GM21515 (cell line): ENCODE measurements at regions not wholly inside any gene's neighbourhood (a gene's known extent, or its start where the extent isn't known, plus 50 kb on each side); places are given as distances from the start of the nearest gene placed in this dataset.
"Not testable (repeated sequence)": the region's sequence is repeated elsewhere in the genome, so short reads cannot be mapped to it uniquely, and the experiment has no call there.

Source experiments
- ATAC-seq: cut with Tn5 transposase; IDR thresholded peaks from one replicate; pipeline ENCODE4 v1.9.1; 2021; ENCODE audit not compliant: unreplicated experiment

- ATAC-seq: no peak
These were observed 57.5 kb upstream of the GC start for GRCh38 chr4:71841336-71841735.

GRCh38 chr4:71847300-71847699, 63.4 kb upstream of the GC start:
- ATAC-seq: no peak

DNA sequence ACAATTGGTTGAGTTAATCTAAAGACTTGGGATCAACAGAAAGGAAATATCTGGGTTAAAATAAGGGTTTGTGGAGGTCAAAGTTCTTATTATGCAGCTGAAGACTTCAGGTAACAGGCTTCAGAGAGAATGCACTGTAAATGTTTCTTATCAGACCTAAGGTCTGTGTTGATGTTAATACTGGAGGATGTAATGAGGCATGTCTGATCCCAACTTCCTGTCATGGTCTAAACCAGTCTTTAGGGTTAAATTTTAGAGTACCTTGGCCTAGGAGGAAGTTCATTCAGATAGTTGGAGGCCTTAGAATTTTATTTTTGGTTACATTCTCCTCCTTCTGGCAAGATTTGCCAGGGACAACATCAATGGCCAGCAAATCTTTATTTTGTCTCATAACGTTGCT, 72.1 kb upstream of the GC start:
- ATAC-seq: no peak

DNA sequence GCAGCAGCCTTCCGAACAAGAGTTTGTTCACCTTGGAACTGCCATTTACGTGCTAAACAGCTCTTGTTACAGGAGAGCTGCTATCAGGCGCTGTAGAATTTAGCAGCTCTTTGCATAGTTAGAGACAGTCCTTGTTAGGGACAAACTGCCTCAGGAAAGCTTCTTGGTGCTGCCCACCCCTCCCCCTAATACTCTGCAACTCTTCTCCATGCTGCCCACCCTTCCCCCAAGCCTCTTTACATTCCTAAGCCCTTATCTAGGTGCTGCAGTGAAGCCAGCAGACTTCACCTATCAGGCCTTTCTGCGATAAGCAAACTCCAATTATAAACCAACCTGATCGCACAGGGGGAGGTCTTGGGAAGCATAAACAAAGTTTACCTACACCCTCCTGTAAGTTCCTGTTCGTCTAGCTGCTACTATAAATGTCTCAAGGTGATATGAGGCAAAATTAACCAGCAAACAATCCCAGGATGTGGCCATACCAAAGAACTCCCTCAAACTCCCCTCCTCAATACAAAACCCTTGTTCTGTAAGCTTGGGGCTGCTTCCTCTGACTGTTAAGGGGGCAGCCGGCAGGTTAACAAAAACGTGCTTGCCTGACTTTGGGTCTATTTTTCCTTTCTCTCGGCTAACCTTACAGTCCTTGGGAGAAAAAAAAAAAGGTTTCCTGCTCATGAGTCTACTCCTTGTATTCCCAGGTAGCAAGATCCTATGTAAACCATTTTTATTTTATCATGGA, 74.0 kb upstream of the GC start:
- ATAC-seq: no peak

DNA sequence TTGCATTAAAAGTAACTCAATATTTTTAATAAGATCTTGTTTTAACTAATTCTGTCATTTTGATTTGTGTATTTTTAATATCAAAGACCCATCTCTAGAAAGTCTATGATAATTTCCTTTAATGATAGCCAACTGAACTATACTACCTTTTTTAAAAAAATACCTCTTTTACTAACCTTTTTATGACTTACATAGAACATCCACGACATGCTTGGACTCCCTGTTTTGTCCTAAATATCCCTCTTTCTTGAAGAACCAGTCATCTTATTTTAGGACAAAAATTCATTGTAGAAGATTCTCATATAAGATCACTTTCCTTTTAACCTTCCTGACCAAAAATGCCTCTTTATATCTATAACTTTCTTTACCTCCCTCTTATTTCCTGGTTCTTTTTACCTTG, 76.8 kb upstream of the GC start:
- no peak for ATAC-seq

GRCh38 chr4:71862315-71862714, 78.4 kb upstream of the GC start:
- no peak for ATAC-seq

- ATAC-seq: no peak
These were observed 79.6 kb upstream of the GC start for GRCh38 chr4:71863457-71863856.

GRCh38 chr4:71864380-71864779, 80.5 kb upstream of the GC start:
- no peak for ATAC-seq

DNA sequence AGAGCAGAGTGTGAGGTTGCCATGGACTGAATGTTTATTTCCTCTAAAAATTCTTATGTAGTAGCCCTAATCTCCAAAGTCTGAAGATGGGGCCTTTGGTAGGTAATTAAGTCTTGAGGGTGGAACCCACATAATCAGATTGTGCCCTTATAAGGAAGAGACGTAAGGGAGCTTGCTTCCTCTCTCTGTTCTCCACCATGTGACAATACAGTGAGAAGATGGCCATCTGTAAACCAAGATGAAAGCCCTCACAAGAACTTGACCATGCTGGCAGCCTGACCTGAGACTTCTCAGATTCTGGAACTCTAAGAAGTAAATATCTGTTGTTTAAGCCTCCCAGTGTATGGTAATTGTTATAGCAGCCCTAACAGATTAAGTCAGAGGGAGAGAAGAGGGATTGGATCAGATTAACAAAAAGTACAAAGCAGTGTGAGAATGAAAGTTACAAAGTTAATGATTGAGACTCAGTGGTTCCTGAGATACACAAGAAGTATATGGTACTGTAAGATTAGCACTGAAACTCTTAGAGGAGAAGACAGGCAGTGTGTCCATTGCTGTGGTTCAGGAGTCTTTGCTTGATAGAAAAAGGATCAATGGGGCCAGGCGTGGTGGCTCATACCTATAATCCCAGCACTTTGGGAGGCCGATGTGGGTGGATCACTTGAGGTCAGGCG, 82.5 kb upstream of the GC start:
- no peak for ATAC-seq

DNA sequence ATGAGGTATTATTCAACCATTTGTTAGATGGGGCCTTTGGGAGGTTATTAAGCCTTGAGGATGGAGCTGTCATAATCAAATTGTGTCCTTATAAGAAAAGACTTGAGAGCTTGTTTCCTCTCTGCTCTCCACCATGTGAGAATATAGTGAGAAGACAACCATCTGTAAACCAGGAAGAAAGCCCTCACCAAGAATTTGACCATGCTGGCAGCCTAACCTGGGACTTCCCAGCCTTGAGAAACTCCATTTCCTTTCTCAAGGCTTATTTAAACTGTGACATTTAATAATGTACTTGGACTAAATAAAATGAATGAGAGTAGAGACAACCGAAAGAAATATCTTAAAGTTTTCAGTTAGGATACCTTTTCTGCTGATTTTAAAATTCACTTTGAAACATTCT, 83.7 kb upstream of the GC start:
- ATAC-seq: no peak

DNA sequence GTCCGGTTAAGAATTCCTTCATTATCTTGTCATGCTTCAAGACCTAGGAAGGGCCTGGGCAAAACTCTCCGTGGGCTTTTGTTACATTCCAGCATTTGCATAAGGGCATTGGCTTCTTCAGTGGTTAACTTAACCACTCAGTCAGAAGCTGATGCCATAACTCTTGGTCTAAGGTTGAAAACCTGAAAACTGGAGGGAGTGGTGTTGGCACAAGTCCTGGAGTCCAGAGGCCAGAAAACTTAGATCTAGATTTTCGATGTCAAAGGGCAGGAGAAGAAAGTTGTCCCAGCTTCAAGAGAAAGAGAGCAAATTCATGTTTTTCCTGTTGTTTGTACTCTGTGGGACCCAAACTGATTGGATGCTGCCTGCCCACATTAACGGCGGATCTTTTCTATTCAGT, 86.6 kb upstream of the GC start:
- no peak for ATAC-seq

GRCh38 chr4:71872221-71872620, 88.3 kb upstream of the GC start:
- ATAC-seq: no peak

- no peak for ATAC-seq
These were observed 89.0 kb upstream of the GC start for GRCh38 chr4:71872767-71873415.

DNA sequence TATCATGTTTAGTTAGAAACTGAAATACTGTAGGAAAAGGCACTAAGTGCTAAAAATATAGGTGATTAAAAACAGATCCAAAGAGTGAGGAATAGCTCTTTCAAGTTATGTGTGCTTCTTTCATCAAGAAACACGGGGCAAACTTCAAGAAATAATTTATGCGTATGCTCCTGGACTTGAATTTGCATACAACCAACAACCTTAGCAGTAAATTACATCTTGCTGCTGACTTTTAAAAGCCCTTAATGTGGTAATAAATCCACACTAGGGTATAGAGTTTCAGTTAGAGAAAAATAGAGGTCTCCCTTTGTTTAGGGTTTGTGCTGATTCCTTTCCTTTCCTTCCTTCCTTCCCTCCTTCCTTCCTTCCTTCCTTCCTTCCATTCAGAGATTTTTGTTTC, 94.5 kb upstream of the GC start:
- ATAC-seq: no peak

GRCh38 chr4:71882113-71882841, 98.4 kb upstream of the GC start:
- no peak for ATAC-seq

DNA sequence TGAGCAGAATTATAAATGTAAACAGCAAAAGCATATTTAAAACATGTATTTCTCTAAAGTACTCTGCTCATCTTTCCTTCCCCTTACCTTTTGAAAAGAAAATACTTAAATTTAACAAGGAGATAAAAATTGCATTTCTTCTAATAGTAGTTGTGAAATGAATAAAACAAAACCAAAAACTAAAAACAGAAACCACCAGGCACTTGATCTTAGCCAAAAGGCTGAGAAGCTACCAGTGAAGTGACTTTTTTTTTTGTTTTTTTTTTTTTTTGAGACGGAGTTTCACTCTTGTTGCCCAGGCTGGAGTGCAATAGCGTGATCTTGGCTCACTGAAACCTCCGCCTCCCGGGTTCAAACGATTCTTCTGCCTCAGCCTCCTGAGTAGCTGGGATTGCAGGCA, 116.5 kb upstream of the GC start:
- ATAC-seq: not testable (repeated sequence)

- ATAC-seq: not testable (repeated sequence)
These were observed 121.7 kb upstream of the GC start for GRCh38 chr4:71905594-71905993.

GRCh38 chr4:71906096-71906495, 122.2 kb upstream of the GC start:
- no peak for ATAC-seq

DNA sequence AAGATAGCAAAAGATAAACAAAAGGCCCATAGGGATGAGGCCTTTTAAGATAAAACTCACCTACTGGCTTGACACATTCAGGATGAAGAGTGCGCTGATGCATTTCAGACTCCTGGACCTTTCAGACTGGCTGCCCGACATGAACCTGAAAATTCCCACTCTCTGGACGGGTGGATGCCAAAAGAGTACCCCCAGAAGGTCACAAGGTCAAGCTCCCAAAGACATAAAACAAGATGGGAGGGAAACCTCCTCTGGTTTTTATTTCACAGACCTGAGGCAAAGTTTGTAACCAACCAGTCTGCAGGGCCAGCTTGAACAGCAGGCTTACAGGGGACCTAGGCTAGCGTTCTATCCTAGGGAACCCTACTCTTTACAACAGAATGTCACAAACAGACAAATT, 123.2 kb upstream of the GC start:
- no peak for ATAC-seq

DNA sequence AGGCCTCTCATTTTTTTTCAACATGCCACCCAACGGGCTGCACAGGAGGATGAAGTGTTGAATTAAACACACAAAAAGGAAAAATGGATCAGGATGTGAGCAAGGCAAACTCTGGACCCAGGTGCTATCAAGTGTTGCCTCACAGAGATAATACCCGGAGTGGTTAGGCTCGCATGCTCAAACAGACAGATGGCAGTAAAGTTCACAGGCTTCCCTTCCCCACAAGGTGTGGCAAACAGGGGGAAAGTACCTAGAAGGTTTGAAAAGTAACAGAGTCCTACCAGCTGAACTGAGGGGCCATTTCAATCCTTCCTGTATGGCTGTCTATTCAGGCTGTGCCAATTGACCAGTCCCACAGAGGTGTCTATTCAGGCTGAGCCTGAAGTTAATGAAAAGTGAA, 123.9 kb upstream of the GC start:
- no peak for ATAC-seq

DNA sequence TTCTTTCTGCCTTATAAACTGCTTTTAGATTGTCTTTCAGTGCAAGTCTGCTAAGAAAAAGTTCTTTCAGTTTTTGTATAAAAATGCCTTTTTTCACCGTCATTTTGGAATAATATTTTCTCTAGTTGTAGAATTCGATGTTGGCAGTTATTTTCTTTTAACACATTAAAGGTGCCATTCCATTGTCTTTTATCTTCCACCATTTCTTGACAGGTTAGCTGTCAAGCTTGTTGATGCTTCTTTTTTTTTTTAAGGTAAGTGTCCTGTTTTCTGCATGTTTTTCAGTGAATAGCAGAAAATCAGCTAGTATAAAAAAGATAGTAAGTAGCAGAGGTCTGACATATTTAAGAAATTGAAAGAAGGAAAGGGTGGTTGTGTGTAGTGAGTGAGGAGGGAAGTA, 118.5 kb upstream of the NPFFR2 start:
- no peak for ATAC-seq

DNA sequence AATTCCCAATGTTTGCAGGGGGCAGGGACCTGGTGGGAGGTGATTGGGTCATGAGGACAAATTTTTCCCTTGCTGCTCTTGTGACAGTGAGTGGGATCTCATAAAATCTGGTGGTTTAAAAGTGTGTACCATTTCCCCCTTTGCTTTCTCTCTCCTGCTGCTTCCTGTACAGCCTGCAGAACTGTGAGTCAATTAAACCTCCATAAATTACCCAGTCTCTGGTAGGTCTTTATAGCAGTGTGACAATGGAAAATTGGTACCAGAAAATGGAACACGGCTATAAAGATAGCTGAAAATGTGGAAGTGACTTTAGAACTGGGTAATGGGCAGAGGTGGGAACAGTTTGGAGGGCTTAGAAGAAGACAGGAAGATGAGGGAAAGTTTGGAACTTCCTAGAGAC, 108.7 kb upstream of the NPFFR2 start:
- no peak for ATAC-seq
